GM18858 (cell line): ENCODE measurements at regions not wholly inside any gene's neighbourhood (a gene's known extent, or its start where the extent isn't known, plus 50 kb on each side); places are given as distances from the start of the nearest gene placed in this dataset.

Experiments
- ATAC-seq: cut with Tn5 transposase; IDR thresholded peaks from one replicate; pipeline ENCODE4 v1.9.1; 2021; ENCODE audit not compliant: unreplicated experiment

DNA sequence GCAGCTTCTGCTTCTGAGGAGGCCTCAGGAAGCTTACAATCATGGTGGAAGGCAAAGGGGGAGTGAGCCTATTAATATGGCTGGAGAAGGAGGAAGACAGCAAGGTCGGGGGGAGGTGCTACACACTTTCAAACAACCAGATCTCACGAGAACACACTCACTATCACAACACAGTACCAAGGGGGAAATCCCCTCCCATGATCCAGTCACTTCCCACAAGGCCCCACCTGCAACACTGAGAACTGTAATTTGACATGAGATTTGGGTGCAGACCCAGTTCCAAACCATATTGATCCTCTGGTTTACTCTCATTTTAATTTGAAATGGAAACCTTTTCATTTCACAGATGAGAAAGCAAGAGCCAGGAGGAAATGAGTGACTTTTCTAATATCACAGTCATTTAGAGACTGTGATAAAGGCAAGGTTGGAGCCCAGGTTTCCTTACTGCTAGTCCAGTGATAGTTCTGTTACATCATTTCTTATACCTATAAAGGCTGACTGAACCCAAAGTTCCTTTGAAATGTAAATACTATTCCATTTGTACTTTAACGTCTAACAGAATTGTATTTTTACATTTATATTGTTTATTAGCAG is 105.8 kb upstream of the GAP43 start:
- ATAC-seq = no peak

DNA sequence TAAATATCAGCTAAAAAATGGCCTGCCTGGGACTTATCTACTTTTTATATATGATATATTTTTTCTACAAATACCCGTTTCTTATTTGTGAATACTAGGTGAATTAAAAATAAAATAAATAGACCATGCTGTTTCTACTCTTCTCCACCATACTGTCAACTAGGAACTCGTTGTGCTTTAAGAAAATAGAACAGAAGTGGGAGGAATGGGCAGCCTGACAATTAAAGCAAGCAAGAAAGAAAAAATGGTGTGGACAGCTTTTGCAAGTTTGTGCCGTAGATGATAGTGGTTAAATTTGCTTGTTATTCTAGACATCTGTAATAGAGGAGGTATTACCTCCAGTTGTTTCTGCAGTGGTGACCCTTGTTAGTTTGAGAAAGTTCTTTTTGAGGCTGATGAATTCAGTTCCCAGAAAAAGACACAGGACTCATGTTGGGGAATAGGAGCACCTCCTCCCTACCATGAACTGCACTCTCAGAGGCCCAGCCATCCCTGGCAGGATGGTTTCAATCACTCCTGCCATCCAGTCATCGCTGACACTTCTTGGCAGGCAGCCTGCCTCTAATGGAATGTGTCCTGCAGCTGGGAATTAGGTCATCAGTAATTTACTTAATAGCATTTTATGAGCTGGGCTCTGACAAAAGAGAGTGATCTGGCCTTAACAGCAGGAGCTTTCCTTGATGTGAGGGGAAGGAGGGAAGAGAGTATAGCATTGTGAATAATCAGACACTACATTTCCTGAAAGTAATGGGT is 105.0 kb upstream of the GAP43 start:
- ATAC-seq = no peak

DNA sequence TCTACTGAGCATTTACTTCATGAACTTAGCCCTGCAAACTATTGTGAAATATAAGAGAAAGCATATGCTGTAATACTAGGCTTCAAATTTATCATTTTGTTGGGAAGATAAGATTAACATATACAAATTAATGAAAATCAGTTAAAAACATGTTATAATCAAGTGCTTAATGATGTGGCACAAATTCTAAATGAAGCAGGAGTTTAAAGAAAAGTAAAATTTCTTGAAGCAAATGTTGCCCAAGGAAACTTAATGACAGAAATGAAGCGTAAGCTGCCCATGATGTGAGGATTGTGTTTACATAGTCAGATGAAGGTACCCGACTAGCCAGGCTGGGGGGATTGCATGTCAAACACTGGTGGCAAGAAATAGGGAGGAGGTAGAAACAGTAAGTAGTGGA is 103.1 kb upstream of the GAP43 start:
- ATAC-seq = no peak

DNA sequence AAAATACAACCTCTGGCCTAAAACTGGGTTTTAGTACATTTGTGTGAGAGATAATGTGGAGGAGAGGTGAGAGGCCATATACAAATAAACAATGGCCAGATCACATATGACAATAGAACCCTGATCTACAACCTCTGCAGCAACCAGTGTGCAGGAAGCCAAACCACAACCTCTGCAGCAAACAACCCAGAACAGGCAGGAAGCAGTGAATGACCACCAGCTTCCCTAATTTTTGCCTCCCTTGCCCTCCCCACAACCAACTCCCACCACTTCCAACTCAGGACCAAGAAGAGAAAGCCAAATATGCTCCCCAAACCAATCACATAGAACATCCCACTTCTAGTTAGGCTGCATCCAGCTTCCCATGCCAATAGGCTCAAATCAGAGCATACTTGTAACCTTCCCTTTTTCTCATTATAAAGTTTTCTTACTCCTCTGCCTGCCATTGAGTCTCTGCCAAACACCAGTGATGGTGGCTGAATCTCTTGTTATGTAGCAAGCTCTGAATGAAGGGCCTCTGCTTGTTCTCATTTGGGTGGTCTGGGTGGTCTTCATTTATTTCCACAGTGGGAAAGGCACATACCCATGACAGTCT is 102.6 kb upstream of the GAP43 start:
- no peak for ATAC-seq

GRCh38 chr3:115523458-115523857 is 99.9 kb upstream of the GAP43 start:
- no peak for ATAC-seq

GRCh38 chr3:115524549-115524948 is 98.8 kb upstream of the GAP43 start:
- ATAC-seq = no peak

DNA sequence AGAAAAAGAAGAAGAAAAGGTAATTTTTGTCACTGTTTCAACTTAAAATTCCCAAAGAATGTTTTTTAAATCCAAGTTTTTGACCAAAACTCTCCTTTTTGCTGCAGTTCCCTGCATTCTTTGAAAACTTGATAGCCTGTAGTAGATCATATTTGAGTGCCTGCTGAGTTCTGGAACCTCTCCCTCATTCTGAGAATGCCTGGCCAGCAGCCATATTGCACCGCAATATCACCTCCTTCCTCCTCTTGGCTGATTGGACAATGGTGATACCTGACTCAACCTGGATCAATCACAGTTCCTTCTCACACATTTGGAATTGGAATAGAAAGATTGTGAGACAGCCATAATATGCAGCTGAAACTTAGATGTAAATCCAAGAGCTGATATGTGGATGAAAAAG is 97.6 kb upstream of the GAP43 start:
- no peak for ATAC-seq

GRCh38 chr3:115533218-115533617 is 90.1 kb upstream of the GAP43 start:
- ATAC-seq = no peak

- ATAC-seq = no peak
Measured at GRCh38 chr3:115536171-115536570, 87.1 kb upstream of the GAP43 start.

- ATAC-seq = no peak
Measured at GRCh38 chr3:115537669-115538068, 85.6 kb upstream of the GAP43 start.

DNA sequence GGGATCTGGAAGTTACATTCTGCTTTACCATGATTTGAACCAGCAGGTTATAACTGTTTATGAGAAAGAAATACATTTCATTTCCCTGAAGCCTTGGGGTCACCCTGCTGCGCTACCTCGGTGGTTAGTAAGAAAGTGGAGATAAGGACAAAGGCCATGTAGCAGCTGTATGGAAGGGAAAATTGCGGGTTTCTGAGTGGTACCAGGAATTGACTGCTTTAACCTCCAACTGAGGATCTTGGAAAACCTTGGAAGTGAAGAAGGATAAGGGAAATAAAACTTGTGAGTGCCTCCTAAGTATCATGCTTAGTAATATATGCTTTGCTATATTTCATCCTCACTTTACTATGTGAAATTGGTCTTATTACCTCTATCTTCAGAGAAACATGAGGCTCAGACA is 76.1 kb upstream of the GAP43 start:
- no peak for ATAC-seq

GRCh38 chr3:115548611-115549010 is 74.7 kb upstream of the GAP43 start:
- ATAC-seq = no peak

DNA sequence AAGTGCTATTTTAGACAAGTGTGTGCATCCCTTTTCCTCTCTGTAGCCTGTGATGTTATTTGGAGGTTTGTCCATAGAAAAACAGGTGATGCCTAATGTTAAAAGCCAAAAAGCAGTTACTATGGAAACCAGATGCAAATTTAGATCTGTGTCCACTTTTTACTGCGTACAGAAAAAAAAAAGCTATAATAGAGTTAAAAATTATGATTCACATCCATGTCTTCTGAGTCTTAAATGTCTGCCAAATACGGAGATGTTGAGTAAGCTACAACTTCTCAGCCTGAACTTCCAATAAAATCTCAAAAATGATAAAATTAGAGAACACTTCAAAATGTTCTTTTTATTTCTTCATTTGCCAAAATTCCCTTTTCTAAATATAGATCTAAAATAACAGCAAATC is 74.2 kb upstream of the GAP43 start:
- no peak for ATAC-seq

- no peak for ATAC-seq
Measured at GRCh38 chr3:115550285-115550761, 73.0 kb upstream of the GAP43 start.

- no peak for ATAC-seq
Measured at GRCh38 chr3:115551016-115551415, 72.3 kb upstream of the GAP43 start.

- no peak for ATAC-seq
Measured at GRCh38 chr3:115552007-115552406, 71.3 kb upstream of the GAP43 start.

- ATAC-seq = no peak
Measured at GRCh38 chr3:115553796-115554486, 69.4 kb upstream of the GAP43 start.

GRCh38 chr3:115554487-115554807 is 68.9 kb upstream of the GAP43 start:
- no peak for ATAC-seq

GRCh38 chr3:115562636-115563267 is 60.6 kb upstream of the GAP43 start:
- no peak for ATAC-seq

GRCh38 chr3:115563984-115564383 is 59.3 kb upstream of the GAP43 start:
- no peak for ATAC-seq

- no peak for ATAC-seq
Measured at GRCh38 chr3:115571413-115571812, 51.9 kb upstream of the GAP43 start.
